Mesothelial cell of epicardium (in vitro differentiated cells): ENCODE measurements at regions not wholly inside any gene's neighbourhood (a gene's known extent, or its start where the extent isn't known, plus 50 kb on each side); places are given as distances from the start of the nearest gene placed in this dataset.

Experiments
- DNase-seq, 2 experiments: peaks; one replicate each; pipeline ENCODE4 v3.0.0; 2021; ENCODE audit warnings: low spot score in 2 of 2; ENCODE audit not compliant: unreplicated experiment in 2 of 2
- H3K27ac Mint-ChIP-seq: 2 replicates; pipeline ENCODE4 v1.8.0; 2021; ENCODE audit warnings: mixed read lengths
- H3K27me3 Mint-ChIP-seq: 2 replicates; pipeline ENCODE4 v1.8.0; 2021; ENCODE audit warnings: low read depth, mixed read lengths
- H3K36me3 Mint-ChIP-seq: 2 replicates; pipeline ENCODE4 v1.8.0; 2021; ENCODE audit warnings: mixed read lengths
- H3K4me1 Mint-ChIP-seq: 2 replicates; pipeline ENCODE4 v1.8.0; 2021; ENCODE audit warnings: mixed read lengths
- H3K4me3 Mint-ChIP-seq: 2 replicates; pipeline ENCODE4 v1.8.0; 2021; ENCODE audit warnings: mild to moderate bottlenecking, moderate library complexity, mixed read lengths
- H3K9me3 Mint-ChIP-seq: 2 replicates; pipeline ENCODE4 v1.8.0; 2021; ENCODE audit warnings: mixed read lengths
- CTCF ChIP-seq: fragments of 200-600 bp; sonication (generic); IDR thresholded peaks from one replicate; pipeline ENCODE4 v1.5.0; 2021; ENCODE audit warnings: antibody characterized with exemption; ENCODE audit not compliant: unreplicated experiment

GRCh38 chr3:135310317-135310716 lies 515.3 kb downstream of the EPHB1 start:
- TF ChIP-seq CTCF, result no peak
- Mint-ChIP-seq H3K9me3 (no peaks in the 10 kb centered on the region), H3K4me1 (no peaks in the 10 kb centered on the region), H3K4me3 (no peak overlapping the region), H3K27ac (no peak overlapping the region), H3K36me3 (no peaks in the 10 kb centered on the region), H3K27me3 (no peaks in the 10 kb centered on the region)
- DNase-seq, result no peak

DNA sequence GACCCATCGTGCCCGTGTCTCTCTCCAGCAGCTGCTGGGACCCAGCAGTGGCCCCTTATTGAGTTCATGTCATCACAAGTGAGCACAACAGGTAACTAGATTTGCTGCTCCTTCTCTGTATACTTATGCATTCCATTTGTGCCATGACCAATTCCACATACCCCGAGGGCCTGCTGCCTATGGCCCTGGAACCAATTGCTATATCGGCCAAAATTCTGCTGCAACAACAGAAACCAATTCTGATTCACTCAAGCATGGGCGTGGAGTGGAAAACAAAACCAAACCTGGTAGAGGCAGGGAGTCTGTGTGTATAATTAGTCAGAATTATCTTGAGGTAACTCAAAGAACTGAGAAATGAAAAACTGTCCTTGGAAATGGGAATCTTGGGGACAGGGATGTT lies 516.6 kb downstream of the EPHB1 start:
- Mint-ChIP-seq H3K27ac (no peak overlapping the region), H3K27me3 (no peaks in the 10 kb centered on the region), H3K9me3 (no peaks in the 10 kb centered on the region), H3K4me3 (no peak overlapping the region), H3K4me1 (no peaks in the 10 kb centered on the region), H3K36me3 (no peaks in the 10 kb centered on the region)
- no peak for DNase-seq
- TF ChIP-seq CTCF, result no peak

DNA sequence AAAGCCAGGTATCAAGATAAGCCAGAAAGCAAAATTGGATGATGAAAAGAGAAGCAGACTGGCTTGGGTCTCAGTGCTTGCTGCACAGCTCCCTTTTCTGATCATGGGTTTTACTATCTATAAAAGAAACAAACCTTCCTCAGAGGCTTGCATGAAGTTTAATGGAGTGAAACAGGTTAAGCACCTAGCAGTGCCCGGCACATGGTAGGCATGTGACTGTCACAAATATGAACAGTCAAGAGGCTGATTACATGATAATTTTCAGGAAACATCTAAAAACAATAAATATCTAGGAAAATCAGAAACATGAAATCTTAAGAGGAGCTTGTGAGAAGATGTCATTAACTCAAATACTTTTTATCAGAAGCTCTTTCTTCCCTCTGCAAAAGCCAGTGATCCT lies 519.2 kb downstream of the EPHB1 start:
- Mint-ChIP-seq H3K27me3 (no peaks in the 10 kb centered on the region), H3K4me1 (no peaks in the 10 kb centered on the region), H3K9me3 (no peaks in the 10 kb centered on the region), H3K4me3 (no peak overlapping the region), H3K36me3 (no peaks in the 10 kb centered on the region), H3K27ac (no peak overlapping the region)
- DNase-seq, result no peak
- no peak for TF ChIP-seq CTCF

GRCh38 chr3:135324301-135324700 lies 529.2 kb downstream of the EPHB1 start:
- no peak for DNase-seq
- H3K27ac Mint-ChIP-seq, result no peak overlapping the region

DNA sequence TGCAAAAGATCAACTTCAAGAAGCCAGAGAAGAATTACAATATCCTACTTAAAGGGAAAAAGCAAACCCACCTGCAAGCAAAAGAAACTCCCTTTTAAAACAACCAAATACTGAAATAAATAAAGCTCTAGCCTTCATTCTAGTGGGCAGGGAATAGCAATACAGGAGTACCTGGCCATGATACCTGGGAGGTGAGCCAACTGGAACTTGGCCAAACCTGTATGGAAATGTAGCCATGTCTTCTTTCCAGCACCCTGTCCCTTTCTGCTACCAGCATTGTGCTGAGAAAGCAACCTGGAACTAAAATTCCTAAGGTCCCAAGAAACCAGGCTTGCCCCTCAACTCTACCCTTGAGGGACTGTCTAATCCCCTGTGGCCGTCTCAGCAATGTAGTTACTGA lies 530.0 kb downstream of the EPHB1 start:
- DNase-seq, result no peak
- H3K27me3 Mint-ChIP-seq, result peaks cover 11% of the 10 kb centered on the region
- H3K4me1 Mint-ChIP-seq, result peaks cover 8% of the 10 kb centered on the region
- no peak overlapping the region for H3K27ac Mint-ChIP-seq
- no peak for TF ChIP-seq CTCF
- H3K36me3 Mint-ChIP-seq, result no peaks in the 10 kb centered on the region
- no peak overlapping the region for H3K4me3 Mint-ChIP-seq
- H3K9me3 Mint-ChIP-seq, result no peaks in the 10 kb centered on the region

More at GRCh38 chr3:135324301-135324700, 529.2 kb downstream of the EPHB1 start:
- Mint-ChIP-seq H3K4me1 (peaks cover 8% of the 10 kb centered on the region), H3K27me3 (peaks cover 11% of the 10 kb centered on the region), H3K9me3 (no peaks in the 10 kb centered on the region), H3K4me3 (no peak overlapping the region), H3K36me3 (no peaks in the 10 kb centered on the region)
- no peak for TF ChIP-seq CTCF

DNA sequence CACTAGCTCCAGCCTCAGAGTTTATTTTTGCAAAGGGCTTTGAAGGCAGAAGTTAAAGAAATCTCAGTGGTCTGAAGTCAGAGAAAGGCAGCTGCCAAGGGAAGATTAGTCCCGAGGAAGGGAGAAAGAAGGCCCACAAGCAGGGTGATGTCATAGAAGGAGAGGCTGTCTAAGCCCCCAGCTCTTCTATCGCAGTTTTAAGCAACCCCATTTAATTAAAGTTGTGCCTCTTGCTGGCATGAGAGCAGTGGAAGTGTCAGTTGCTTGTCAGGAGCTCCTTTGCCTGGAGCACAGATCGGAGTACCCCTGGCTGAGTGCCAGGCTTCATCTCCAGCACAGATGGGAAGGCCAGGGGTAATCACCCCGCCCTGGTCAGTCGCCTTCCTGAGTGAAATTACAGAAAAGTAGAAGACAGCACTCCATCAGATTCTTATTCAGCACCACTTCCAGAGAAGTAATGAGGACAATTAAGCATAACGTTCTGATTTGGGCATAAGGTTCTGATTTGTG lies 530.7 kb downstream of the EPHB1 start:
- H3K4me3 Mint-ChIP-seq, result no peak overlapping the region
- H3K9me3 Mint-ChIP-seq, result no peaks in the 10 kb centered on the region
- H3K27me3 Mint-ChIP-seq, result peaks cover 11% of the 10 kb centered on the region
- TF ChIP-seq CTCF, result no peak
- no peak overlapping the region for H3K27ac Mint-ChIP-seq
- no peak for DNase-seq
- peaks cover 8% of the 10 kb centered on the region for H3K4me1 Mint-ChIP-seq
- H3K36me3 Mint-ChIP-seq, result no peaks in the 10 kb centered on the region
